ENCODE measurements at regions not wholly inside any gene's neighbourhood (a gene's known extent, or its start where the extent isn't known, plus 50 kb on each side); places are given as distances from the start of the nearest gene placed in this dataset.

DNA sequence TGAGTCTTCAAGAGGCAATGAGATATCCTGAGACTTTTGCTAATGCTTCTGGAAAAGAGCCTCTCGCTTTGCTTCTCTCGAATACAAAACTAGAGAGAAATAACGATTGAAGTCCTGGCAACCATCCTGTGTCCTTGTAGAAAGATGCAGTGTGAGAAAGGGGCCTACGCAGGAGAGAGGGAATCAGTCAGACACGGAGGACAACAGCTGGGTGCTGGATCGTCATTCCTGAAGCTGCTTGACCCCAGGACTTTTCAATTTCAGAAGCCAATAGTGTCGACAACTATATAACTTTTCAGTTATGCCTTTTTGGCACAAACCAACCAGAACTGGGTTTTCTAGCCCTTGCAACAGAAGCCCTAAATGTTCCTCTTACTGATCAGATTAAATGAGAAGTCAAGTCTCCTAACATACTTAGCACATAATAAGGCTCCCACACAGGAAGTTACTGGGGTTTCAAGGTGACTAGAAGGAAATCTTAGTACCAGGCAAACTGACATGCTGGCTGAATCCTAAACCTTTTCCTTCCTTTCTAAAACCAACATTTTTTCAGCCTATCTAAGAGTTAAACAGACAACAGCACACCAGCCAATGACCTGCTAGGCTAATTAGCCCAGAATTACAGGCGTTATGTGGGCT, 755.6 kb downstream of the MED13L start:
- H3K9me3 Mint-ChIP-seq = peaks cover 8% of the 10 kb centered on the region
- H3K27me3 Mint-ChIP-seq (ENCODE audit: insufficient read depth) = peaks cover 4% of the 10 kb centered on the region; the same call in 1 of the 2 replicates
- H3K27ac Mint-ChIP-seq = no peak overlapping the region
- DNase-seq = no peak
- H3K36me3 Mint-ChIP-seq (ENCODE audit: low read depth) = no peaks in the 10 kb centered on the region
- H3K4me3 Mint-ChIP-seq = no peak overlapping the region
- no peaks in the 10 kb centered on the region for H3K4me1 Mint-ChIP-seq (ENCODE audit: low read depth)
- TF ChIP-seq, protein P1, sequence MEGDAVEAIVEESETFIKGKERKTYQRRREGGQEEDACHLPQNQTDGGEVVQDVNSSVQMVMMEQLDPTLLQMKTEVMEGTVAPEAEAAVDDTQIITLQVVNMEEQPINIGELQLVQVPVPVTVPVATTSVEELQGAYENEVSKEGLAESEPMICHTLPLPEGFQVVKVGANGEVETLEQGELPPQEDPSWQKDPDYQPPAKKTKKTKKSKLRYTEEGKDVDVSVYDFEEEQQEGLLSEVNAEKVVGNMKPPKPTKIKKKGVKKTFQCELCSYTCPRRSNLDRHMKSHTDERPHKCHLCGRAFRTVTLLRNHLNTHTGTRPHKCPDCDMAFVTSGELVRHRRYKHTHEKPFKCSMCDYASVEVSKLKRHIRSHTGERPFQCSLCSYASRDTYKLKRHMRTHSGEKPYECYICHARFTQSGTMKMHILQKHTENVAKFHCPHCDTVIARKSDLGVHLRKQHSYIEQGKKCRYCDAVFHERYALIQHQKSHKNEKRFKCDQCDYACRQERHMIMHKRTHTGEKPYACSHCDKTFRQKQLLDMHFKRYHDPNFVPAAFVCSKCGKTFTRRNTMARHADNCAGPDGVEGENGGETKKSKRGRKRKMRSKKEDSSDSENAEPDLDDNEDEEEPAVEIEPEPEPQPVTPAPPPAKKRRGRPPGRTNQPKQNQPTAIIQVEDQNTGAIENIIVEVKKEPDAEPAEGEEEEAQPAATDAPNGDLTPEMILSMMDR (IDR thresholded peaks at IDR 0.05) = no peak

- TF ChIP-seq, protein P1 (IDR thresholded peaks at IDR 0.05) = no peak
- Mint-ChIP-seq H3K27ac (no peak overlapping the region), H3K4me1 (ENCODE audit: low read depth) (no peaks in the 10 kb centered on the region), H3K27me3 (ENCODE audit: insufficient read depth) (peaks cover 3% of the 10 kb centered on the region; the same call in 1 of the 2 replicates), H3K4me3 (no peak overlapping the region), H3K36me3 (ENCODE audit: low read depth) (no peaks in the 10 kb centered on the region), H3K9me3 (peaks cover 8% of the 10 kb centered on the region)
- DNase-seq = no peak
These were observed 757.6 kb downstream of the MED13L start for GRCh38 chr12:115519887-115520286.

DNA sequence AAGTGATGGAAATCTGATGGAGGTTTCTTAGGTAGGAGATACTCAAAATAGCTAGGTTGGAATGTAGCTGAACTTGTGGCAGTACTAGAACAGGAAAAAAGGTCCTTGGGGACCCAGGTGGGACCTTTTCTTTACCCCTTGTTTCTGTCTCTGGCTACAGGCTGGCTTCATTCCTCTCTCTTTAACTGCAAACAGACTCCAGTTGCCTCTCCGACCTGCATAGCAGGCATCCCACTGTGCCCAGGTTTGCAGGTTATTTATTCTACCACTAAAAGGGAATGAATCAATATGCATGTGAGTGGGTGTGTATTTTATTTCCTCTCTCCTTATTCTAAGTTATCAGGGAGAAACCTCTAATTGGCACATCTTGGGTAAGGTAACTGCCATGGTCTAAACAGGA, 758.1 kb downstream of the MED13L start:
- no peak overlapping the region for H3K4me3 Mint-ChIP-seq

DNA sequence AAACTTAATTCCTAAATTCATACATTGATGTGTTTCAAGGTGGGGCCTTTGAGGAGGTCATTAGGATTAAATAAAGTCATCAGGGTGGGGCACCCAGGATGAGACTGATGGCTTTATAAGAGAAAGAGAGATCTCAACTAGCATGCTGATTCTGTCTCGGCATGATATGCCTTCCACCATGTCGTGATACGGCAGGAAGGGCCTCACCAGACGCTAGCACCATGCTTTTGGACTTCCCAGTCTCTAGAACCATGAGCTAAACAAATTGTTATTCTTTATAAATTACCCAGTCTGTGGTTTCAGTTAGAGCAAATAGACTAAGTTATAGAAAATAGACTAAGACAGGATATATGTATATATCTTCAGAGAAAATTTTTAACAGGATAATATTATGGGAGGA, 759.6 kb downstream of the MED13L start:
- H3K27me3 Mint-ChIP-seq (ENCODE audit: insufficient read depth) = peaks cover 6% of the 10 kb centered on the region
- no peak for DNase-seq
- peaks cover 8% of the 10 kb centered on the region for H3K9me3 Mint-ChIP-seq
- no peak overlapping the region for H3K27ac Mint-ChIP-seq
- no peaks in the 10 kb centered on the region for H3K36me3 Mint-ChIP-seq (ENCODE audit: low read depth)
- TF ChIP-seq, protein P1 (IDR thresholded peaks at IDR 0.05) = no peak
- H3K4me1 Mint-ChIP-seq (ENCODE audit: low read depth) = no peaks in the 10 kb centered on the region
- H3K4me3 Mint-ChIP-seq = no peak overlapping the region

More for the DNA sequence above, 758.1 kb downstream of the MED13L start:
- peaks cover 8% of the 10 kb centered on the region for H3K9me3 Mint-ChIP-seq
- no peak overlapping the region for H3K27ac Mint-ChIP-seq
- H3K36me3 Mint-ChIP-seq (ENCODE audit: low read depth) = no peaks in the 10 kb centered on the region
- peaks cover 3% of the 10 kb centered on the region for H3K27me3 Mint-ChIP-seq (ENCODE audit: insufficient read depth)
- H3K4me1 Mint-ChIP-seq (ENCODE audit: low read depth) = no peaks in the 10 kb centered on the region
- TF ChIP-seq, protein P1 (IDR thresholded peaks at IDR 0.05) = no peak
- DNase-seq = no peak

GRCh38 chr12:115511986-115512711, 765.3 kb downstream of the MED13L start:
- H3K4me3 Mint-ChIP-seq = no peak overlapping the region
- DNase-seq = no peak
- no peaks in the 10 kb centered on the region for H3K4me1 Mint-ChIP-seq (ENCODE audit: low read depth)
- no peak overlapping the region for H3K27ac Mint-ChIP-seq
- no peaks in the 10 kb centered on the region for H3K36me3 Mint-ChIP-seq (ENCODE audit: low read depth)
- H3K27me3 Mint-ChIP-seq (ENCODE audit: insufficient read depth) = peaks cover 7% of the 10 kb centered on the region
- TF ChIP-seq, protein P1 (IDR thresholded peaks at IDR 0.05) = no peak
- no peaks in the 10 kb centered on the region; the same call in none of the 2 replicates for H3K9me3 Mint-ChIP-seq
